Mucosa of descending colon (tissue), 3 donors: ENCODE measurements at regions not wholly inside any gene's neighbourhood (a gene's known extent, or its start where the extent isn't known, plus 50 kb on each side); places are given as distances from the start of the nearest gene placed in this dataset.

Experiments used
- ATAC-seq: fragments of 200-7000 bp; cut with Tn5 transposase; one replicate; pipeline ENCODE4 v1.9.1; 2020; ENCODE audit warnings: mild to moderate bottlenecking, moderate library complexity
- DNase-seq, 3 donors: peaks; one replicate each; pipeline ENCODE4 v3.0.0-alpha.2; 2020
- H3K36me3 ChIP-seq: fragments of 200-600 bp; one replicate; pipeline ENCODE4 v1.8.0; 2021; ENCODE audit warnings: low read depth, mild to moderate bottlenecking
- H3K4me1 ChIP-seq: fragments of 200-600 bp; one replicate; pipeline ENCODE4 v1.8.0; 2021; ENCODE audit warnings: low read depth, mild to moderate bottlenecking
- H3K4me3 ChIP-seq: fragments of 200-600 bp; one replicate; pipeline ENCODE4 v1.8.0; 2021; ENCODE audit warnings: mild to moderate bottlenecking
- H3K9me3 ChIP-seq: fragments of 200-600 bp; one replicate; pipeline ENCODE4 v1.8.0; 2021; ENCODE audit warnings: mild to moderate bottlenecking
- intact Hi-C, 2 donors: fragments of 100-400 bp; cut with DNase I in 1 of 2; cut with micrococcal nuclease in 1 of 2; formaldehyde crosslinking; loops; one replicate each; pipeline versions ENCODE4 v1.11.0 to v1.11.1; 2022; cut with DNase I, micrococcal nuclease
- TF ChIP-seq, protein P1 (sequence below): fragments of 200-600 bp; IDR thresholded peaks from one replicate; pipeline ENCODE4 v1.8.0; 2022; ENCODE audit warnings: antibody characterized with exemption, mild to moderate bottlenecking
- donor health status: DM: no; HTN: no; CAD: no; lungs with moderate emphysema.
- donor health status: DM: no; HTN: no; CAD: no.
- donor health status: DM: no; HTN: yes; CAD: no.

- no peak for DNase-seq
- intact Hi-C loops = no loop called here
- Histone ChIP-seq H3K9me3 (no peaks in the 10 kb centered on the region), H3K4me3 (no peak overlapping the region), H3K36me3 (no peaks in the 10 kb centered on the region), H3K4me1 (no peaks in the 10 kb centered on the region)
- no peak for ATAC-seq
- TF ChIP-seq, protein P1, sequence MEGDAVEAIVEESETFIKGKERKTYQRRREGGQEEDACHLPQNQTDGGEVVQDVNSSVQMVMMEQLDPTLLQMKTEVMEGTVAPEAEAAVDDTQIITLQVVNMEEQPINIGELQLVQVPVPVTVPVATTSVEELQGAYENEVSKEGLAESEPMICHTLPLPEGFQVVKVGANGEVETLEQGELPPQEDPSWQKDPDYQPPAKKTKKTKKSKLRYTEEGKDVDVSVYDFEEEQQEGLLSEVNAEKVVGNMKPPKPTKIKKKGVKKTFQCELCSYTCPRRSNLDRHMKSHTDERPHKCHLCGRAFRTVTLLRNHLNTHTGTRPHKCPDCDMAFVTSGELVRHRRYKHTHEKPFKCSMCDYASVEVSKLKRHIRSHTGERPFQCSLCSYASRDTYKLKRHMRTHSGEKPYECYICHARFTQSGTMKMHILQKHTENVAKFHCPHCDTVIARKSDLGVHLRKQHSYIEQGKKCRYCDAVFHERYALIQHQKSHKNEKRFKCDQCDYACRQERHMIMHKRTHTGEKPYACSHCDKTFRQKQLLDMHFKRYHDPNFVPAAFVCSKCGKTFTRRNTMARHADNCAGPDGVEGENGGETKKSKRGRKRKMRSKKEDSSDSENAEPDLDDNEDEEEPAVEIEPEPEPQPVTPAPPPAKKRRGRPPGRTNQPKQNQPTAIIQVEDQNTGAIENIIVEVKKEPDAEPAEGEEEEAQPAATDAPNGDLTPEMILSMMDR = no peak
Observed at GRCh38 chr5:68438876-68439275, 223.3 kb downstream of the PIK3R1 start.

GRCh38 chr5:68440245-68440644 is 224.7 kb downstream of the PIK3R1 start:
- no peak for DNase-seq
- no peaks in the 10 kb centered on the region for H3K36me3 ChIP-seq
- no peaks in the 10 kb centered on the region for H3K9me3 ChIP-seq
- TF ChIP-seq, protein P1 = no peak
- ATAC-seq = no peak
- H3K4me1 ChIP-seq = no peaks in the 10 kb centered on the region
- no peak overlapping the region for H3K4me3 ChIP-seq
- intact Hi-C loops = no loop called here

DNA sequence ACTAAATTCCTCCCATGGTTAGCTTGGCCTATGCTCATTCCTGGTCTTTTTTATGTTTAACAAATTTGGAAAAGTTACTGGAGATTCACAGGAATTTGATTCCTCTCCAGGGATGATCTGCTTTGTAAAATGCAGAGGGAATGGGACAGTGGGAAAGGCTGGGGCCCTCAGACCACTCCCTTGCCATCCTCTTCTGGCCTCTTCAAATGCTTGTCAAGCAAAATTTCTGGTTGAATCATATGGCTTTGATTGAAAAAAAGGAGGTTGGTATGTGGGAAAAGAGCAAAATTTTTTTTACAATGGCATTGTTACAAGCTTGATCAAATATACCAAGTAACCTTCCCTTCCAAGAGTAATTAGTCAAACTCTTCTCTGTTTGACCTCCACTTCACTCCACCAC is 225.1 kb downstream of the PIK3R1 start:
- DNase-seq (no peak), ATAC-seq (no peak)
- Histone ChIP-seq H3K4me1 (no peaks in the 10 kb centered on the region), H3K4me3 (no peak overlapping the region), H3K9me3 (no peaks in the 10 kb centered on the region), H3K36me3 (no peaks in the 10 kb centered on the region)
- TF ChIP-seq, protein P1 = no peak
- intact Hi-C loops = no loop called here

- no peaks in the 10 kb centered on the region for H3K4me1 ChIP-seq
- no peak overlapping the region for H3K4me3 ChIP-seq
- TF ChIP-seq, protein P1 = no peak
- ATAC-seq (peak; percentile 44), DNase-seq (no peak)
- H3K9me3 ChIP-seq = no peaks in the 10 kb centered on the region
- H3K36me3 ChIP-seq = no peaks in the 10 kb centered on the region
- intact Hi-C loops = no loop called here
Observed at GRCh38 chr5:68441309-68442073, 225.9 kb downstream of the PIK3R1 start.

- no peaks in the 10 kb centered on the region for H3K36me3 ChIP-seq
- intact Hi-C loops = no loop called here
- DNase-seq (no peak), ATAC-seq (no peak)
- TF ChIP-seq, protein P1 = no peak
- H3K4me3 ChIP-seq = no peak overlapping the region
- H3K9me3 ChIP-seq = no peaks in the 10 kb centered on the region
- no peaks in the 10 kb centered on the region for H3K4me1 ChIP-seq
Observed at GRCh38 chr5:68443091-68443490, 227.5 kb downstream of the PIK3R1 start.

GRCh38 chr5:68444048-68444447 is 228.5 kb downstream of the PIK3R1 start:
- DNase-seq (no peak), ATAC-seq (no peak)
- Histone ChIP-seq H3K36me3 (no peaks in the 10 kb centered on the region), H3K4me3 (no peak overlapping the region), H3K4me1 (no peaks in the 10 kb centered on the region), H3K9me3 (no peaks in the 10 kb centered on the region)
- TF ChIP-seq, protein P1 = no peak
- intact Hi-C loops = no loop called here
